ENCODE measurements at regions not wholly inside any gene's neighbourhood (a gene's known extent, or its start where the extent isn't known, plus 50 kb on each side); places are given as distances from the start of the nearest gene placed in this dataset.

DNA sequence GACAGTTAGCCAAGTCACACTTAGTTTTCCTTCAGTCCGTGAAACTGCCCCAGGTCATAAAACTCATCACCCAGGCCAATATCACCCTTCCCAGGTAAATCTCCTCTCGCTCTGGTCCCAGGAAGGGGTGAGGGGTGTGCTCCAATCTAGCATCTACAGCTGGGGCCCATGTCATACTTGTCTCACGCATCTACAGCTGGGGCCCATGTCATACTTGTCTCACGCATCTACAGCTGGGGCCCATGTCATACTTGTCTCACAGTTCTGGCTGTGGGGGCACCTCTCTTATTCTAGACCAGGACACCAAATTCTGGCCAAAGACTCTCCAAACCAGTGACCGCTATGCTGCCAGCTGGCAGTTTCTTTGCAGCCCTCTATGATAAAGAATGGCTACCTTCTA lies 123.3 kb upstream of the DLGAP1 start:
- no peak overlapping the region for H3K27ac ChIP-seq (replicated peaks)
- no peak for TF ChIP-seq POLR2AphosphoS5 (IDR thresholded peaks at IDR 0.05; ENCODE audit: low read depth)
- TF ChIP-seq, protein P1, sequence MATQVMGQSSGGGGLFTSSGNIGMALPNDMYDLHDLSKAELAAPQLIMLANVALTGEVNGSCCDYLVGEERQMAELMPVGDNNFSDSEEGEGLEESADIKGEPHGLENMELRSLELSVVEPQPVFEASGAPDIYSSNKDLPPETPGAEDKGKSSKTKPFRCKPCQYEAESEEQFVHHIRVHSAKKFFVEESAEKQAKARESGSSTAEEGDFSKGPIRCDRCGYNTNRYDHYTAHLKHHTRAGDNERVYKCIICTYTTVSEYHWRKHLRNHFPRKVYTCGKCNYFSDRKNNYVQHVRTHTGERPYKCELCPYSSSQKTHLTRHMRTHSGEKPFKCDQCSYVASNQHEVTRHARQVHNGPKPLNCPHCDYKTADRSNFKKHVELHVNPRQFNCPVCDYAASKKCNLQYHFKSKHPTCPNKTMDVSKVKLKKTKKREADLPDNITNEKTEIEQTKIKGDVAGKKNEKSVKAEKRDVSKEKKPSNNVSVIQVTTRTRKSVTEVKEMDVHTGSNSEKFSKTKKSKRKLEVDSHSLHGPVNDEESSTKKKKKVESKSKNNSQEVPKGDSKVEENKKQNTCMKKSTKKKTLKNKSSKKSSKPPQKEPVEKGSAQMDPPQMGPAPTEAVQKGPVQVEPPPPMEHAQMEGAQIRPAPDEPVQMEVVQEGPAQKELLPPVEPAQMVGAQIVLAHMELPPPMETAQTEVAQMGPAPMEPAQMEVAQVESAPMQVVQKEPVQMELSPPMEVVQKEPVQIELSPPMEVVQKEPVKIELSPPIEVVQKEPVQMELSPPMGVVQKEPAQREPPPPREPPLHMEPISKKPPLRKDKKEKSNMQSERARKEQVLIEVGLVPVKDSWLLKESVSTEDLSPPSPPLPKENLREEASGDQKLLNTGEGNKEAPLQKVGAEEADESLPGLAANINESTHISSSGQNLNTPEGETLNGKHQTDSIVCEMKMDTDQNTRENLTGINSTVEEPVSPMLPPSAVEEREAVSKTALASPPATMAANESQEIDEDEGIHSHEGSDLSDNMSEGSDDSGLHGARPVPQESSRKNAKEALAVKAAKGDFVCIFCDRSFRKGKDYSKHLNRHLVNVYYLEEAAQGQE (IDR thresholded peaks at IDR 0.05; ENCODE audit: insufficient replicate concordance, low read depth): no peak
- TF ChIP-seq SPI1 (IDR thresholded peaks at IDR 0.05; ENCODE audit: borderline replicate concordance, low read depth): no peak
- no peak for DNase-seq (ENCODE audit: low read depth in 1 of 2, low spot score in 1 of 2)
- no peaks in the 10 kb centered on the region for H3K27me3 ChIP-seq (ENCODE audit: insufficient read depth, poor library complexity, severe bottlenecking)
- no peak overlapping the region for H3K4me3 ChIP-seq (replicated peaks; ENCODE audit: insufficient read depth, low read length)

DNA sequence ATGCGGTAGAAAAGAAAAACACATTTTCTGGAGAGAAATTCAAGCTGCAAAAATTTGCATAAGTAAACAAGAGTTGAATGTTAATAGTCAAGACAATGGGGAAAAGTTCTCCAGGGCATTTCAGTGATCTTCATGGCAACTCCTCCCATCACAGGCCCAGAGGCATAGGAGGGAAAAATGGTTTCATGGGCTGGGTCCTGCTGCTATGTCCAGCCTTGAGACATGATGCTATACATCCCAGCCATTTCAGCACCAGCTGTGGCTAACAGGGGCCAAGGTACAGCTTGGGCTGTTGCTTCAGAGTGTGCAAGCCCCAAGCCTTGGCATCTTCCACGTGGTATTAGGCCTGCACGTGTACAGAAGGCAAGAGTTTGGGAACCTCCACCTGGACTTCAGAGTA lies 118.6 kb upstream of the DLGAP1 start:
- Histone ChIP-seq H3K4me3 (replicated peaks; ENCODE audit: insufficient read depth, low read length) (no peak overlapping the region), H3K27me3 (ENCODE audit: insufficient read depth, poor library complexity, severe bottlenecking) (no peaks in the 10 kb centered on the region), H3K27ac (replicated peaks) (no peak overlapping the region)
- TF ChIP-seq POLR2AphosphoS5 (IDR thresholded peaks at IDR 0.05; ENCODE audit: low read depth): no peak
- no peak for TF ChIP-seq GABPA (IDR thresholded peaks at IDR 0.05; ENCODE audit: low read depth)
- TF ChIP-seq, protein P1 (IDR thresholded peaks at IDR 0.05; ENCODE audit: insufficient replicate concordance, low read depth): no peak
- no peak for TF ChIP-seq SPI1 (IDR thresholded peaks at IDR 0.05; ENCODE audit: borderline replicate concordance, low read depth)
- TF ChIP-seq, protein P2, sequence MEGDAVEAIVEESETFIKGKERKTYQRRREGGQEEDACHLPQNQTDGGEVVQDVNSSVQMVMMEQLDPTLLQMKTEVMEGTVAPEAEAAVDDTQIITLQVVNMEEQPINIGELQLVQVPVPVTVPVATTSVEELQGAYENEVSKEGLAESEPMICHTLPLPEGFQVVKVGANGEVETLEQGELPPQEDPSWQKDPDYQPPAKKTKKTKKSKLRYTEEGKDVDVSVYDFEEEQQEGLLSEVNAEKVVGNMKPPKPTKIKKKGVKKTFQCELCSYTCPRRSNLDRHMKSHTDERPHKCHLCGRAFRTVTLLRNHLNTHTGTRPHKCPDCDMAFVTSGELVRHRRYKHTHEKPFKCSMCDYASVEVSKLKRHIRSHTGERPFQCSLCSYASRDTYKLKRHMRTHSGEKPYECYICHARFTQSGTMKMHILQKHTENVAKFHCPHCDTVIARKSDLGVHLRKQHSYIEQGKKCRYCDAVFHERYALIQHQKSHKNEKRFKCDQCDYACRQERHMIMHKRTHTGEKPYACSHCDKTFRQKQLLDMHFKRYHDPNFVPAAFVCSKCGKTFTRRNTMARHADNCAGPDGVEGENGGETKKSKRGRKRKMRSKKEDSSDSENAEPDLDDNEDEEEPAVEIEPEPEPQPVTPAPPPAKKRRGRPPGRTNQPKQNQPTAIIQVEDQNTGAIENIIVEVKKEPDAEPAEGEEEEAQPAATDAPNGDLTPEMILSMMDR (IDR thresholded peaks at IDR 0.05; ENCODE audit: insufficient read depth, low read length): no peak
- no peak for DNase-seq (ENCODE audit: low read depth in 1 of 2, low spot score in 1 of 2)

DNA sequence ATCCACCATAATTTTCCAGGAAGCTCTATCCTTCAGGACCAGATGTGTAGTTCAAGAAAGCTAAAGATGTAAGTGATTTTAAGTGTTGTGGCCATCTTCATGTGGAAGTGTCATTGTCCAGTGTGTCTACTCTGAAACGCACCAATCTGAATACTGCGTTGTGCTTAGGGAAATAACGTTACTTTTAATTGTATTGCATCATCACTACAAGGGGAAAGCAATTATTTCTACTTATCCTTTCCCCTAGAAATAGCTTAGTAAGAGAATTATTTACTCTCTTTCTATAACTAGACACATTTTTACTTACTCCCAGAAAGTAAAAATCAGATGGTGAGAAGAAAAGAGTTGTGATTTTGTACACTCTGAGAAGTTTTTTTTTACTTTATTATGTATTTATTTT lies 102.4 kb upstream of the DLGAP1 start:
- TF ChIP-seq GABPA (IDR thresholded peaks at IDR 0.05; ENCODE audit: low read depth) (no peak), POLR2AphosphoS5 (IDR thresholded peaks at IDR 0.05; ENCODE audit: low read depth) (no peak), SPI1 (IDR thresholded peaks at IDR 0.05; ENCODE audit: borderline replicate concordance, low read depth) (no peak)
- TF ChIP-seq, protein P1 (IDR thresholded peaks at IDR 0.05; ENCODE audit: insufficient replicate concordance, low read depth): no peak
- TF ChIP-seq, protein P2 (IDR thresholded peaks at IDR 0.05; ENCODE audit: insufficient read depth, low read length): no peak
- no peak for DNase-seq (ENCODE audit: low read depth in 1 of 2, low spot score in 1 of 2)
- Histone ChIP-seq H3K4me3 (replicated peaks; ENCODE audit: insufficient read depth, low read length) (no peak overlapping the region), H3K27ac (replicated peaks) (no peak overlapping the region), H3K27me3 (ENCODE audit: insufficient read depth, poor library complexity, severe bottlenecking) (no peaks in the 10 kb centered on the region)

DNA sequence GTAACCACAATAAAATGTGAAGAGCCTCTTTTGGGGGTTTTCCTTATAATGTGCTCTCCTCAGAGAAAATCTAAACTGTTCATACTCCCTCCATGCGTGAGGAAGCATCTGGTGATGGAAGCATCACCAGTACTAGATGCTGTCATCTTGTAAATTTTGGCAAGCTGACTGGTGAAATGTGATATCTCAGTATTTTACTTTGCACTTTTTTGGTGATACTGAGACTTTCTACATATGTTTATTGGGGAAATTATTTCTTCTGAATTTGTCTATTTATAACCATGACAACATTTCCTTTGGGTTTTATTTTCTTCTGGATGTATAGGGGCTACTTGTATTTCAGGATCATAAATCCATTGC lies 95.9 kb upstream of the DLGAP1 start:
- DNase-seq (ENCODE audit: low read depth in 1 of 2, low spot score in 1 of 2): no peak
- TF ChIP-seq POLR2AphosphoS5 (IDR thresholded peaks at IDR 0.05; ENCODE audit: low read depth): no peak
- no peak for TF ChIP-seq GABPA (IDR thresholded peaks at IDR 0.05; ENCODE audit: low read depth)
- TF ChIP-seq, protein P2 (IDR thresholded peaks at IDR 0.05; ENCODE audit: insufficient read depth, low read length): no peak
- H3K27ac ChIP-seq (replicated peaks): no peak overlapping the region

More for the DNA sequence above, 95.9 kb upstream of the DLGAP1 start:
- no peaks in the 10 kb centered on the region for H3K27me3 ChIP-seq (ENCODE audit: insufficient read depth, poor library complexity, severe bottlenecking)
- no peak overlapping the region for H3K4me3 ChIP-seq (replicated peaks; ENCODE audit: insufficient read depth, low read length)
